Right renal cortex interstitium (tissue), 3 donors: ENCODE measurements at regions not wholly inside any gene's neighbourhood (a gene's known extent, or its start where the extent isn't known, plus 50 kb on each side); places are given as distances from the start of the nearest gene placed in this dataset.

ENCODE experiments used
- DNase-seq, 3 donors: peaks; one replicate each; pipeline ENCODE4 v3.0.0-alpha.2; 2013; ENCODE audit warnings: low read depth in 3 of 3, low spot score in 2 of 3

DNA sequence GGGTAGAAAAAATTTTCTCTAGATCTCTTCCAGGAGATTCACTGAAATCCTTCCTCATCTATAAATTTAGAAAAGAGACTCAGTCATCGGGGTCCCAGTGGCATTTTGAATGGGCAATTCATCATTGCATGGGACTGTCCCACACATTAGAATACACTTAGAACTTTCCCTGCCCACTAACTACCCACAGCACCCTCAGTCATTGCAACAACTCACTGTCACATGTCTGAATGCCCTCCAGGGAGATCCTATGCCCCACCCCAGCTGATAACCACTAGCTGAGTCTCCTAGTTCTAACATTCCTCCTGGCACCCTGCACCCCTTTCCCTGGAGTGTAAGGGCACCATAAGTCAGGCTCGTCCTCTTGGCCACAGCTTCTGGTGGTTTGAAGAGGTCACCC is 89.6 kb downstream of the INSIG2 start:
- DNase-seq, result no peak

DNA sequence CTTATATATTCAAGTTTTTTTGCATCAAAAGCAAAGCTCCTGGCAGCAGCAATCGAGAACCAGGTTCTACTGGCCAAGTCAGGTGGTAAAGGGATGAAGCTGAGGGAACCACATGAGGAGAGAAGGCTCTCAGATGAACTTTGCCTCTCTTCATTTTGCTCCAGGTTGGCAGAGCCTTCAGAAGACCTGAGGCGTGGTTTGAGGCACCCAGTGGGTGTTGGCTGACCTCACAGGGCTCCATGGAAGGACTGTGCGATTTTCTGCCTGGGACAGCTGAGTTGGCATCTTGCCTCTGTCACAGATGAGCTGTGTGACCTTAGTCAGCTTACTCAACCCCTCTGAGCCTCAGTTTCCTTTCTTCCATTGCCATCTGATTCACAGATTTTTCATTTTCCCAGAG is 89.0 kb downstream of the INSIG2 start:
- DNase-seq, result no peak

DNA sequence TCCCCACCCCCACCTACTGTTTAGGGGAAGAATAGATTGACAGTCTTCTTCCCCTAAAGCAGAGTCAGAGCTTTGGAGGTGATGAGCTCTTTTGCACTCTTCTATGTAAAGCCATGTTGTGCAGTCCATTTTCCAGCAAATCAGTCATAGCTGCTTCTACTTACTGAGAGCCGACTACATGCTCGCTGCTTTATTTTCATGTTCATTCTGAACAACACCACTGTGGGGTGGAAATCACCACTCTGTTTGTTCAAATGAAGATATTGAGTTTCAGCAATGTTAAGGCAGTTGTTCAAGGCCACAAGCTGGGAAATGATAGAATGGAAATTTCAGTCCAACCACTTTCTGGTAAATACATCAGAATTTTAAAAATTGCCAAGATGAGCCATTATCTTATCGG is 88.3 kb downstream of the INSIG2 start:
- DNase-seq, result no peak

DNA sequence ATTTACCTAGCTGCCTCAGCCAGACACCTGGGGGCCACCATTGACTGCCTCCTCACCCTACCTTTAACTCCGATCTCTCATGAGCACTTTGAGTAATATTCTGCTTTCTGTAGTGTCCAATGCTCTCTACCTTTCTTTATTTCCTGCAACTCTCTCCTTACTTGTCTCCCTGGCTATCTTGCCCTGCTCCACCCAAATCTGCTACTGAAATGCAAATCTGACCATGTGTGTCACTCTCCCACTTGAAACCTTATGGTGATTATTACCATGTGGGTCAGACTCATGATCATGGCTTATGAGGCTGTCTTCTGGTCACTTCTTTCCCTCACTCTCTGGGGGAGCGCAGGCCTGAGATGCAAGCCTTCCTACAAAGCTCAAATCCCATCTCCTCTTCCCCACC is 83.3 kb downstream of the INSIG2 start:
- DNase-seq, result no peak

DNA sequence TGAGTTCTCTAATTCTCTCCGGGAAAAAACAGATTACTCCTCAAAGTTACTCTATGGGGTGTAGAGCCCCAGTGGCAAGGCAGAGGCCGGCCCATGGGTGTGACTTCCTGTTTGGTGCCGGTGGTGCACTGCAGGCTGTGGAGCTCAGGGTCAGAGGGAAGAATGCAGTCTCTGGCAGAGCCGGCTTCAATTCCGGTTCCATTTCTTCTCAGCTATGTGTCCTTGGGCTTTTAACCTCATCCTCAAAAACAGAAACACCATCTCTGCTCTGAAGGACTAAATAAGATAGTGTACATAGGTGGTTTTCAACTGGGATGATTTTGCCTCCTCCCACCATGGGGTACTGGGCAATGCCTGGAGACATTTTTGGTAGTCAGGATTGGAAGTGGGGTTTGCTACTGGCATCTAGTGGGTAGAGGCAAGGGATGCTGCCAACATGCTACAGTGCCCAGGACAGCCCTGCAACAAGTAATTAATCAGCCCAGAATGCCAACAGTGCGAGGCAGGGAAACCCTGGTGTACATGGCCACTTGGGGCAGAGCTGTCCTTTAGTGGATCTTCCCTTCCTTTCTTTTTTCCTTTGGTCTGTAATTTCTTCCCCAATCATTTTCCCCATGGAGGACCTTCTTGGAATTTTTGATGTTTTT is 81.2 kb downstream of the INSIG2 start:
- no peak for DNase-seq

DNA sequence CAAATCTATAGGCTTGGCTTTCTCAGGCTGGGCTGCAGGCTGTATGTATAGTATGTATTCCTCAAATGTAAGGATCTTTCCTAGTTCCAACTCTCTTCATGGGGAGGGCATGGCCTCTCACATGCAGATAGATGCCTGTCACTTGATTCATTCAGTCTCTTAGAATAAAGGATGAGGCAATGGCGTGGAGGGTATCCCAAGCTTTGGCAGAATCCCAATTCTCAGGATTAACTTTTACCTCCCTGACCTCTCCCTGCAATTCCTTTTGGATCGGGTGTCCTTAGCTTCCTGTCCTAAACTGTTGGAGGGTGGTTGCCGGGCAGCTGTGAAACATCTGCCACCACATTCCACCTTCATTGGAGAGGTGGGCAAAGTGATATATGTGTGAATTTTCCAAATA is 80.3 kb downstream of the INSIG2 start:
- peak in 2 of 3 donors; percentile 19 to 40 for DNase-seq

DNA sequence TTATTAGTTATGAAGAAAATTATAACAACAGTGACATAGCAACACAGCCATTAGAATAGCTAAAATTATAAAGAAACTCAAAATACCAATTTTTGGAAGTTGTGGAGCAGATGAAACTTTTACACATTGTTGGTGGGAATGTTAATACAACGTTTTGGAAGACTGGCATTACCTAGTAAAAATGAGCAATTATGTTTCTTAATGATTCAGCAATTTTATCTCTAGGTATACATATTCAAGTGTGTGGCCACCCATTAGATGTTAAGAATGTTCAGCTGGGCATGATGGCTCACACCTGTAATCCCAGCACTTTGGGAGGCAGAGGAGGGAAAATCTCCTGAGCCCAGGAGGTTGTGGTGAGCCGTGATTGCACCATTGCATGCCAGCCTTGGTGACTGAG is 78.8 kb downstream of the INSIG2 start:
- no peak for DNase-seq

DNA sequence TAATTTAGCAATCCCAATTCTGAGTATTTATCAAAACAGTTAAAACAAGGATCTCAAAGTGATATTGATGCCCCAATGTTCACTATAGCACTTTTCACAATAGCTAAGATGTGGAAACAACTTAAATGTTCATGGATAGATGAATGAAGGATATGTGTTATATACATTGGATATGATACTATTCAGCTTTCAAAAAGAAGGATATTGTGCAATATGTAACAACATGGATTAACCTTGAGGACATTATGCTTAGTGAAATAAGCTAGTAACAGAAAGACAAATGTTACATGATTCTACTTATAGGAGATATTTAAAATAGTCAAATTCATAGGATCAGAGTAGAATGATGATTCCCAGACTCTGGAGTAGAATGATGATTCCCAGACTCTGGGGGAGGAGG is 78.0 kb downstream of the INSIG2 start:
- DNase-seq, result no peak

DNA sequence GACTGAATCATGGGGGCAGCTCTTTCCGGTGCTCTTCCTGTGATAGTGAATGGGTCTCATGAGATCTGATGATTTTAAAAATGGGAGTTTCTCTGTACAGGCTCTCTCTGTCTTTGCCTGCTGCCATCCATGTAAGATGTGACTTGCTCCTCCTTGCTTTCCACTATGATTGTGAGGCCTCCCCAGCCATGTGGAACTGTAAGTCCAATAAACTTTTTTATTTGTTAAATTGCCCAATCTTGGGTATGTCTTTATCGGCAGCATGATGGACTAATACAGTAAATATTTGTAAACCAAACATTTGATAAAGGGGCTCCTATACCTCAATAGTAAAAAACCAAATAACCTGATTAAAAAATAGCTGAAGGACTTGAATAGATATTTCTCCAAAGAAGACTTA is 77.3 kb downstream of the INSIG2 start:
- DNase-seq, result no peak
